ENCODE measurements at regions not wholly inside any gene's neighbourhood (a gene's known extent, or its start where the extent isn't known, plus 50 kb on each side); places are given as distances from the start of the nearest gene placed in this dataset.

DNA sequence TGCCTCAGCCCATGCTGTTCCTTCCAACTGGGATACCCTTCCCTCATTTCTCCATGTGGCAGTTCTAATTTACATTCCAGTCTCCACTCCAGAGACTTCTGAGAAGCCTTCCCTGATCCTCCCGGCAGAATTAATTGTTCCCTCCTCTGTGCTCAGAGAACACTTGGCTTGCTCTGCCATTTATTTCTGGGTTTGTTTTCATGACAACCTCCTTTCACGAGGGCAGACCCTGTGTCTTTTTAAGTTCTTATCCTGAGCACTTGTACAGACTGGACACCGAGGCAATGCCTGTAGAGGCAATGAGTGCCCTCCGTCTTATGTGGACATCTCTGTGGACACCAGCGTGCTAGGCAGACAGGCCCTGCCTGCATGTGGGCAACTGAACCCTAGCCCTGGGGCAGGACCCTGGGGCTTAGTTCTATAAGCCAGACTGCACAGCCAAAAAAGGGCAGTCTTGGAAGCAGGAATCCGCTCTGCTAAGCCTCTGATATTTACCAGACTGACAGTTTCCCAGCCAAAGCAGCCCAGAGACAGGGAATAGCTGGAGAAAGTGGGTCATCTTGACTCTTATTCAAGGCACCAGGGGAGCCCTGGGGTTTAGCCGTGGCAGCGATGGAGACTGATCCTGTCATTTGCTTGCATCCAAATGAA is 474.0 kb downstream of the RPS24 start:
- no peak for DNase-seq

DNA sequence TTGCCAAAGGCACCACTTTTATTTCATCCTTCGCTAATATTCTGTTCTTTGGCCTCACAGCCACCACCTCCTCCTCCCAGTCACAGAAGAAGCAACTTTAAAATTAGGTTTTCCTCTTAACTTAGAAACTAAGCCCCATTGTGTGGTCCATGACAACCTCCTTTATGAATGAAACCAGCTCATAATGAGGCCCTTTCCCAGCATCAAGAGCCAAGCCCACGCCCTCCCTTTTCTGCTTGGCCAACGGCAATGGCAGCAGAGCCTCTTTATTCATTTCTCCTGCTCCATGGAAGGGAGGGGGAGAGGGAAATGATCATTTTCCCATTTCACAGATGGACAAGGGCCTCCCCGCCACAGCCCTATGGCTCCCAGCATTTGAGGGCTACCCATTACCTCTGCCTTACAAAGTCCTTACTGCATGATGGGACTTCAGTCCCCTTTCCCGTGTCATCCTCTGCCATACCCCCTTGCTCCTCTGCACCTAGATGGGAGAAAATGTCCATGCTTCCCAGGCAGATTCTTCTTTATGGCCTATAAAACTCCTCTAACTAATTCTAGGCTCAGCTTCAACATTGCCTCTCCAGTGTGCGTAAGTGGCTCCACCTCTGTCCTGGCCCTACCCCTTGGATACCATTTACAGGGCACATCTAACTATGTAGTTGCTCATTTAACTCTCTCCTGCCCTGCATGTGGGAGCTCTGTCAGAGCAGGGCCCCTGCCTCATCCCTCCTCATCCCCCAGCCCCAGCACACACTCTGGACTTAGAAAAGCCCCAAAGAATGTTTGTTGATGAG is 475.5 kb downstream of the RPS24 start:
- DNase-seq, result no peak

DNA sequence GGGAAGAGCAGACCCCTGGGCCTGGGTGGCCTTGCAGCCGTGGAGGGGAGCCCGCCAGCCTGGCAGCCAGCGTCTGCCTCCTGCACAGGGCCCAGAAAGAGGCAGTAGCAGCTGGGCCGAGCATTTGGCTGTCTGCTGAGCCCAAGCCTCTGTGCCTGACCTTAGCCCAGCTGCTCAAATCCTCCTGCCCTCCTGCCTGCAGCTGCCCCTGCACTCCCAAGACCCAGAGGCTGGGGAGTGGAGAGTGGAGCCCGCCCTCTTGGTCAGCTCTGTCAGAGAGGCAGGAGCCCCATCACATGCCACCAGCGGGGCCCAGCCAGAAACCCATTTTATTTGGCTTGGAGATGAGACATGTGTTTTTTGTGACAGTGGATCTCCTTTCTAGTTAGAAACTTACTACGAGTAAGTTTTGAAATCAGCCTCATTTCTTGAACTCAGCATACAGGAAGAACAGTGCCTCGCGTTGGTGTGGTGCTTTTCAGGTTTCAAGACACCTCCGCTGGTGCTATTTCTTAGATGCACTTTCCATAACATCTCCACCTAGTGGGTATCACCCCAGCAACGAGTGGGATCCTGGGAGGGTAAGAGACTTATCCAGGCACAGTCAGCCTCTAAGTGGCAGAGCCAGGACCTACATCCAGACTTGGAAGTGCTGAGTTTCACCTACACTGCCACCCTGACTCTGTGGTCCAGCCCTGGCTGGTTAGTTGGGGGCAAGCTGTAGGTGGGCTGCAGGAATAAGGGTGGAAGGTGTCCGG is 477.1 kb downstream of the RPS24 start:
- DNase-seq, result no peak

DNA sequence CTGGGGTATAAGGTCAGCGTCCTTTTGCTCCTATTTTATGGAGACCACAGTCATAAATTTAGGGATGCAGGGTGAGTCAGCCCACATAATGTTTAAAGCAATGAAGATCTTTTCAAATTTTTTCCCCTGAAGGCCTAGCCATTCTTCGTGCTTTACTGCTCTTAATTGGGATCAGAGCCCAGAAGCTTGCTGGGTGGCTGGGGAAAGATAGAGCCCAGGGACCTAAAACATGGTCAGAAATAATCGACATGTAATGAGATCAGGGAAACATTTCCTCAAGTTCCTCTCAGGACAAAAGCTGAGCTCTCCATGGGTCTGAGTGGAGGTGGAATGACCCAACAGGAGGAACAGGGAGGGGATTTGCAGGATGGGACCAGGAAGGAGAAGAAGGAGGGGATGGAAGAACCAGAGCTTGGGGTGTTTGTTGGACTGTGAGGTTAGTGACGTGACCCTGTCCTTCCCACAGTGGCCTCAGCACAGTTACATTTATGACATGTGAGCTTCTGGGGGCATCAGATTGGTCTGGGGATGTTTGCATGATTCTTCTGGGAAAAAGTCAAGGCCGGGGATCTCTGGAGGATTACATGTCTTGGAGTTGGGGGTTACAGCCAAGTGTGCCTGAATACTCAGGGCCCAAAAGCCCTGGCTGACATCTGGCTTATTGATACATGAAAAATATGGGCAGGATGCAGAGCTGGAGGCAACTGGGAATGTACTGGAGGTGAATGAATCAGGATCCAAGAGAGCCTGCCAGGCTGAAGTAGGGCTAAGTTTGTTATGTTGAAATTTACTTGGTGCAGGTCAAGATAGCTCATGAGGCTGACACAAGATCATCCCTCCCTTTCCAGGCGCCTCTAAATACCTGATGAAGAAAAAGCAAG is 477.9 kb downstream of the RPS24 start:
- DNase-seq, result no peak

DNA sequence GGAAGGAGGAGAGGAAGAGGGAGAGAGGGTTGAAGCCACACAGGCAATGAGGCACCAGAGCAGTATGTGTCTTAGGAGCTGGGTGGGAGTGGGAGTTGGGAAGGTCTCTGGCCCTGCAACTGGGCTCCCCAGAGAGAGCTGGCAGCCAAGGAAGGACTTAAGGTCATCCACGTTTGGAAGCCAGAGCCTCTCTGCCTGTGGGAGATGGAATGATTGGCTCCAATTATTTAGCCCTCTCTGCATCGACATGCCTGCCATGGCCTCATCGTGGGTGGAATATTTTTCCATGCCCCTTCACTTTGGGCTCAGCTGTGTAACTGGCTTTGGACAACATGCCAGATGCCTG is 478.5 kb downstream of the RPS24 start:
- no peak for DNase-seq

DNA sequence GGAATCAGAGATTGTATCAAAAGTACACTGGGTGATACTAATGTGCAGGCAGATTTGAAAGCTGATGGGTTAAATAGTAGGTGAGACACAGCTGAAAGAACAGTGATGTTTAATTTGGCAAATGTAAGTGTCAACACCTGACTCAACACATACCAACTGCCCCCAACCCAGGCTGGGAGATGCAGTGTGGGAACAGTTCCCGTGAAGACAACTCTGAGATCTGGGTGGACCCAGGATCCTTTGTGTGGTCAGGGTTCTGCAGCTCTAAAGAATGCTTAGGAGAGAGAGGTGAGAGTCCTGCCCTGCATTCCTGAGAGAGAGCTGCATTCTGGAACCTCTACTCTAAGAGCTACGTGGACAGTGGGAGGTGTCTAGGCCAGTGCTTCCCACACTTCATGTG is 479.7 kb downstream of the RPS24 start:
- DNase-seq, result no peak

DNA sequence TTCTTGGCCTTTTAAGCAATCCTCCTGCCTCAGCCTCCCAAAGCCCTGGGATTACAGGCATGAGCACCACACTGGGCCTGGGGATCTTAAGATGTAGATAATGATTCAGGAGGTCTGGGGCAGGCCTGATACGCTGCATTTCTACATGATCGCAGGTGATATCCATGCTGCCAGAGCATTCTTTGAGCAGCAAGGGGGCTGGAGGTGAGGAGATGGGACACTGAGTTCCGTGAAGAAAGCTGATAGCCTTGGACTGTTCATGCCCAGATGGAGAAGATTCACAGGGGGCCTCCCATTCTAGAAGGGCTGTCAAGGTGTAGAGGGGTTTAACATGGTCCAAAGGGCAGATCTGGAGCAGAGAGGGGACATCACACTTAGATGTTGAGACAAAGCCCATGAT is 480.3 kb downstream of the RPS24 start:
- no peak for DNase-seq

DNA sequence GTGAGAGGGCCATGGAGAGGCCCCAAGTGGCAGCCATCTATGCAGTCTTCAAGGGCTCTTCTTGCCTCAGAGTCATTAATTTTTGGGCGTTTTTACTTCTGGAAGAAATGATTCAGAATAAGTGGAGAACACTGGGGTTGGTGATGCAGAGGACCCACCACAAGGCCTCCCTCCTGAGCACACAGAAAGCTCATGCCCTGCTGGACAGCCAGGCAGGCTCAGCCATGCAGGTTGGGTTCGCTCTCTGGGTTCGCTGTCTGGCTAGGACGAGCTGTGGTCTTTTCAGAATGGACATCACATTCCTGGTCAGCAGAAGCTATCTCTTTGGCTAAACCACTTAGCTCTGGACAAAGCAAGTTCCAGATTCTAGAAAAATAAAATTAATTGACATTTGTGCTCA is 480.8 kb downstream of the RPS24 start:
- DNase-seq, result no peak

DNA sequence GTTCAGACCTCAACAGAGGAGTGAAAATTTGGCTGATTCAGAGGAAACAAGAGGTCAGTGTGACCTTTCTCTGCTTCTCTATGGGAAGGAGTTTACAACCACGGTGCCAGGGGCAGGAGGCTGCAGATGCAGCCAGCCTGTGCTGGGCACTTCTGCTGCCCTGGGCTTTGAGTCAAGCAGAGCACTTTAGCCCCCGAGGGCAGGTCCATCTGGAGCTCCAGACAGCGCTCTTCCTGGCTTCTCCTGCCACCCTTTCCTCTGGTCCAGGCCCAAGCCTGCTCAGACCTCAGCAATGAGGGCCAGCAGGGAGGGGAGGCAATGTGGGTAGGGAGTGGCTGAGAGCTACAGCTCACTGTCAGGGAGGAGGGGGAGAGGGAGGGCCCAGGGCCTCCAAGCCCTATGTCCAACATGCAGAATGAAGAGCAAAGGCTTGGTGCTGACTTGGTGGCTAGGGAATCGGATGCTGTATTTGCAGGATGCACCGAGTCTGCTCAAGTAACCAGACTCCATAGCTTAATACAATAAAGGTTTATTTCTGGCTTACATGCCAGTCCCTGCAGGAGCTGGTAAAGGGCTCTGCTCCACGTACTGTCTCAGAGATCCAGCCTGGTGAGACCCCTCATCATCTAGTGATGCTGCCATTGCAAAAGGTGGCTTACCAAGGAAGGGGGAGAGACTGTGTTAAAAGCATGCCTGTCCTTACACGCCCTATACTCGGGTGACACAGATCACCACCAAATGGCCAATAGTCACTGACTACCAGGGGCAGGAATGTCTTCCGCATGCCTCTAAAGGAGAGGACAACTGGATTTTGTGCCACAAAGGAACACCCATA is 481.6 kb downstream of the RPS24 start:
- no peak for DNase-seq

DNA sequence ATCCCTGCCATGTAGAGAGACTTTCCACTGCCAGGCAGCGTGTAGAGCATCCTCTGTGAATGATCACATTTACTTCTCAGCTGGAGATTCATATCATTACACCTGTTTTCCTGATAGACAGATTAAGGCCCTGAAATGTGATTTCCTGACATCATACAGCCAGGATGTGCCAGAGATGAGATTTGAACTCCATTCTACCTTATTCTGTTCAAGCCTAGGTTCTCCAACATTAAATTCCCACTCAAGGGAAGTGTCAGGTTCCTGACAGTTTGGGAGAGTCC is 482.1 kb downstream of the RPS24 start:
- no peak for DNase-seq

DNA sequence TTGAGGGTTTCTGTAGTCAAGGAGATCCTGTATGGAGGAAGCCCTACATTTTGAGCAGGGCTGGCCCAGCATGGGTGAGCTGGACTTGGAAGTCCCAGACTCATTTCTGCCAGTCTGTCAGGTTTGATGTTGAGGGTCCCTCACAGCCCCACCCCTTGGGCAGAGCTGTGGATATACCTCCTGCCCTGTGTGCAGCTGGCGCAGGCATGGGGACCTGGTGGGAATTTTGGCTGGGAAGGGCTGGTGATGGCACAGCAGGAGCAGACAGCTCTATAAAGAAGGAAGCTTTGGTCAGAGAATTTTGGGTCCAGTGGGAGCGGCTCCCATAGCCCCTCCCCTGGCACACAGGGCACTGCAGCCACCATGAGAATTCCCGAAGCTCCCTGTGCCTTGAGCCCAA is 482.6 kb downstream of the RPS24 start:
- DNase-seq, result no peak

DNA sequence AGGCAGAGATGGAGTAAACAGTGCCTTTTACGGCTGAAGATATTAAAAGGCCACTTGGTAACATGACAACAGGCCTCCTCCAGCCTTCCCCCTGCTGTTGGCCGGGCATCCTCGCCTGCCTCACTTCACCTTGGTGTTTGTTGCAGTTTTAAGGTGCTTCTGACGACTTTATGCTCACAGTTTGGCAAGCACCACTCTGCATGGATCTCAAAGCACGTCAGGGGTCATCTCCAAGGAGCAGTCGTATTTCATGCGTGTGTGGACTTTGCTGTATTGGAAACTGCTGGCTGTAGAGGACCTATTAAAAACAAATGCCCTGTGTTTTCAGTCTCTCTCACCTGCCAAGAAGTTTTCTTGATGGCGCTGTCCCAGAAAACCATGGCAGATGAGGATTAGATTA is 483.1 kb downstream of the RPS24 start:
- no peak for DNase-seq

DNA sequence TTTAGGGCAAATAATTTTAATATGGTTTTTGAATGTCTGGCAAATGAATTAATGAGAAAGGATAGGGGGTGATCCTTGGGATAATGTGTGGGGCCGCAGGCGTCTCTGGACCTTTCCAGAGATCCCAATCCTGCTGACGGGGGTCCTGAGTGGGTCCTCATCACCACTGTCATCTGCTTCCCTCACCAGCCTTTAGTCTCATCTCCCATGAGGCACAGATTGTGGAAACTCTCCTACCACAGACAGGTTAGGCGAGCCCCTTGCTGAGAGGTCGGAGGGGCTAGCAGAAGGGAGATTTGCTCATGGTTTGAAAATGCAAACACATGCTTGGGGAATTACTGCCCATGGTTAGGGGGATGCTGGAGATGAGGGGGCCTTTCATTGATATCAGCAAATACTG is 484.6 kb downstream of the RPS24 start:
- DNase-seq, result no peak

DNA sequence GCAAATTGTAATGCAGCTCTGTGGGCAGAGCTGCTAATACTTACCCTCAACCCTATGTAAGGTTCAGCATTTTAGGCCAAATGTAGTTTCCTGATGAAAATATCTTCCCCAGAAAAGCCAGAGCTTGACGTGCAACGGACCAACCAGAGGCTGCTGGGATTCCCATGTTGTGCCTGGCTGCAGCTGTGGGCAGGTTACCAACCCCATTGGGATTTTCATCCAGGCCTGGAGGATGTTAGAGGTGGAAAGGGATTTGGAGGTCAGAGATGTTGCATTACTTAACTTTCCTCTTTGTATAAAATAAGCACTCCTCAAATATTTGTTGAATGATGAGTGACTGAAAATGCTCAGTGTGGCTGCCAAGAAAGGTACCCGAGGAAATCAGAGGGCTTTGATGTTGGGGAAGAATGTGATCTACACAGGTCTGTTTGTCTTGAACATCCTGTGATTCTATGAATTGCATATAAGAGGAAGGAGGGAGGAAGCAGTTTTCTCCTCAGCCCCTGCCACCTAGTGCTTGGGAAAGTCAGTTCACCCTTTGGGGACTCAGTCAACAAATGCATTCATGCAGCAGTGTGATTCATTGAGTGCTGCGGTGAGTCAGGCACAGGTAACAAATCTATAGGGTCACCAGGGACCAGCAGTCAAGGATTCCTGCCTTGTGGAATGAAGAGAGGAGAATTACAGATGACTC is 487.2 kb downstream of the RPS24 start:
- DNase-seq, result no peak

DNA sequence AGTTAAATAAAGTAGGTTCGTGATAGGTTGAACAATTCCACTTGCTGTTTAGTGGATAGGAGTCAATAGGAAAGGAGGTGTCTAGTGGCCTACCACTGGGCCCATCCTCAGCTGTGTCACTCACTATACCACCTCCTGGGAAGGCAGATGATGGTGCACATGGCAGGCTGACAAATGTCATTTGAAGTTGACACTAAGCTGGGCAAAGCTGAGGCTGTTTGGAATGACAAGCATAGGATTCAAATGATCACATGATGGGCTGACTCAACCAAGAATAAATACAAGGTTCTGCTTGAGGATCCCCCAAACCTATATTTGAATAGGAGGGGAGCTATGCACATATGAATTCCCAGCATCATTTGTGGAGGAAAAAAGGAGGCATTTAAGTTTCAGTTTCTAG is 489.8 kb downstream of the RPS24 start:
- DNase-seq, result no peak

DNA sequence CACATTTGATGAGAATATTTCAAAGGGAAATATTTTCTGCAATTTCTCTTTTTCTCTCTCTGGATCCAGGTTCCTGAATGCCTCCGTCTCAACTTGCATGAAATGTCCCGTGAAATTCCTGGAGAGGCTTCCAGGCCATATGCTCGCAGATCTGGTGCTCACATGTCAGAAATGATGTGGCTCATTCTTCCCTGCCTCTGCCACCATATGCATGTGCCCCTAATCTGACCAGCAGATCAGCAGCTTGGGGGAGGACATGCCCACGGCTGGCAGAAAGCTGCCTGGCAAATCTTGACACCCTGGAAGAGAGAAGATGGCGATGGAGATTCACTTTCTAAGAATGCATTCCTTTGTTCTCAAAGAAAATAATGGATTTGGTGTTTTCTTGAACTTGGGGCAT is 490.7 kb downstream of the RPS24 start:
- no peak for DNase-seq

DNA sequence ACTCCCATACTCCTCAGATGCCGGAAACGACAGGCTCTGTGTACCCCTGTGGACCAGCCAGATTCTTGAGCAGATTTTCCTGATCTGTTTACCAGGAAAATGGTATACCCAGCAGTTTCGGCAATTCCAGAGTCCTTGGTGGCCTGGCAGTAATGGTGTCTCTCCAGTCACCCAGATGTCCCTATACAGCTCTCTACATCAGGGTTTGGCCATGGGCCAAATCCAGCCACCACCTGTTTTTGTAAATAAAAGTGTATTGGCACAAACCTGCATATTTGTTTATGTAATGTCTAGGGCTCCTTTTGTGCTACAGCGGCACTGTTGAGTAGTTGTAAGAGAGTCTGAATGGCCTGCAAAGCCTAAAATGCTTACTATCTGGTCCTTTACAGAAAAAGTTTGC is 491.3 kb downstream of the RPS24 start:
- peak; percentile 69 for DNase-seq

DNA sequence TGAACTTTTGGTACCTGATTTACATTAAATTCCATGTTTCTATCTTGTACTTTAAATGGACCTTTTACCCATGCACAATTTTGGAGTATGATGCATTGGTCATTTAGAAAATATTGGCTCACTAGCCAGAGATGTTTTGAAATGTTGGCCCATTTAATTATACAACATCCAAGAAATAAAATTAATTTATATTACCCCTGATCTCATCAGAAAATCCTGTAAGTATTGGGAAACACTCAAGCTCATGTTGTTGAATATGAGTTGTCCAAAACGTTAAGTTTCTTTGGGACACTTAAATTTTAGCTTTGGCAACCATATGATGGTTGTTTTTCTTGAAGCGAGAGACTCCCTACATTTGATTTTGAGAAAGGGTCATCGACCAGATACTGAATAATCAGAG is 492.7 kb downstream of the RPS24 start:
- no peak for DNase-seq

DNA sequence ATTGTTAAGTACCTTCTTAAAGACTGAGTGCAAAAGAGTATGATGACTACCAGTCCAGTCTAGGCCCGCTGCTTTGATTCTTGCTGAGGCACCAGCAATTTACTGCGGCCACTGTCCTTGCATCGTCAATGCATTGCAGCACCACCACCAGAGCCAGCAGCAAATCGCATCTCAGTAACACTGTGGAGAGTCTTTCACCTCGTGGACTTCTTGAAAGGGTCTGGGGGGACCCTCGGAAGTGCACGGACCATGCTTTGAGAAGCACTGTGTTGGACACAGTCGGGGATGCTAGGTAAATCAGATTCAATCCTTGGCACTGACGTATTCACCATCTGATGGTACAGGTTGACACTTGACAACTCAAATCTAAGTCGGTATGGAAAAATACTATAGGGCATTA is 493.6 kb downstream of the RPS24 start:
- no peak for DNase-seq

DNA sequence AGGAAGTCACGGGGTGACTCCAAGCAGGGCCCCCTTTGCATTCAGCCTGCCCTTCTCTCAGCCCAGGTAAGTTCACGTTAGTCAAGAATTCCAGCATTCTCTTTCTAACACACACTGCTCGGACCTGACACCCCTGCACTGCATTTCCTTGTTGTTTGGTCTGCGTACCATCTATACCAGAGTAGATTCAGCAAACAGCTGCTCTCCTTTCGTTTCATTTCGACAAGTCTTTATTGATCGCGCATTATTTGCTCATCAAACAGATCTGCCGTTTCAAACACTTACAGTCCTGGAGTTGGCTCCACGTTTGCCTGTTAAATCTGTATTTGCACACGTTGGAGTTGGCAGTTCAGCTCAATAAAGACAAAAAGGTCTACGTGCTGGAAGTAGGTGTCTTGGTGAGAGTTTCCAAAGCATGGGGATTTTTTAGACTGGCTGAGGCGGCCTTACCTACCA is 495.1 kb downstream of the RPS24 start:
- peak; percentile 37 for DNase-seq

DNA sequence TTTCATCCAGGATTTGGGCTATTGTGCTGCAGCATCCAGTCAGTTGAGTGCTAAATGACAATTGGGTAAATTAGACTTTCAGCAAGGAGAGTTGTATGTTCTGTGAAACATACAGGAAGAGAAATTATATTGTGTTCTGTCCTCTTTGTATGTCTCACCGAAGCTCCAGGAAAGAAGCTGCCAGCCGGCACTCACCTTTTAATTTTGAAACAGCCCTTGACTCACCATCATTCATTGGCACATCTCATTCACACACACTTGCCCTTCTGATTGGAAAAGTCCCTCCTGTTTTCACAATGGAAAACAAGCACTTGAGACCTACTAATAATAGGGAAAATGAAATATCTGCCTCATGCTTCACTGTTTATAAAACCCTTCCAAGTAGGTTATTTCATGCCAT is 495.6 kb downstream of the RPS24 start:
- DNase-seq, result peak; percentile 78

DNA sequence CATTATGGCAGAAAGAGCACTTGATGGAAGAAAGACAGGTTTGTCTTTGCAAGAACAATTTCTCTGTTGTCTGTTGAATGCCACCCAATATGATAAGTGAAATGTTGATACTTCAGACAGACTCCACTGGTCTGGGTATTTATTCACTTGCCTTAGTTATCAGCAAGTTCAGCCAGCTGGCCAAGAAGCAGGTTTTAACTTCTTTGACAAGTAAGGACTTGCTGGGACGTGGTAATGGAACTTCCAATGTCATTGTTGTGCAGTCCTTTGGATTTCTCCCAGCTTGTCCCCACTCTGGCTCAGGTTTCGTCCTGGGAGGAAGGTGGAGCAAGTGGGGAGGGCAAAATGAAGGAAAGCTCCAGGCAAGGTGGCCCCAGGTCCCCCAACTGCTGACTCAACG is 497.4 kb downstream of the RPS24 start:
- DNase-seq, result no peak

Measured in NCI-H1105 (cell line).